Endothelial cell (in vitro differentiated cells): ENCODE measurements at regions not wholly inside any gene's neighbourhood (a gene's known extent, or its start where the extent isn't known, plus 50 kb on each side); places are given as distances from the start of the nearest gene placed in this dataset.

Experiments
- DNase-seq: peaks from one replicate; pipeline ENCODE4 v3.0.0; 2021; ENCODE audit warnings: low spot score
- H3K27ac Mint-ChIP-seq: one replicate; pipeline ENCODE4 v1.8.0; 2021; ENCODE audit warnings: mixed read lengths, inconsistent platforms; ENCODE audit not compliant: unreplicated experiment
- H3K27me3 Mint-ChIP-seq: one replicate; pipeline ENCODE4 v1.8.0; 2021; ENCODE audit warnings: mild to moderate bottlenecking, moderate library complexity, mixed read lengths, inconsistent platforms; ENCODE audit not compliant: unreplicated experiment
- H3K36me3 Mint-ChIP-seq: one replicate; pipeline ENCODE4 v1.8.0; 2021; ENCODE audit warnings: mild to moderate bottlenecking, low read depth, mixed read lengths, inconsistent platforms; ENCODE audit not compliant: unreplicated experiment
- H3K4me1 Mint-ChIP-seq: one replicate; pipeline ENCODE4 v1.8.0; 2021; ENCODE audit warnings: mild to moderate bottlenecking, mixed read lengths, inconsistent platforms; ENCODE audit not compliant: unreplicated experiment
- H3K4me3 Mint-ChIP-seq: one replicate; pipeline ENCODE4 v1.8.0; 2021; ENCODE audit warnings: mild to moderate bottlenecking, mixed read lengths, inconsistent platforms; ENCODE audit not compliant: unreplicated experiment
- H3K9me3 Mint-ChIP-seq: one replicate; pipeline ENCODE4 v1.8.0; 2021; ENCODE audit warnings: mixed read lengths, inconsistent platforms; ENCODE audit not compliant: unreplicated experiment
- CTCF ChIP-seq: fragments of 200-600 bp; sonication (generic); IDR thresholded peaks from one replicate; pipeline ENCODE4 v1.5.0; 2021; ENCODE audit warnings: antibody characterized with exemption; ENCODE audit not compliant: unreplicated experiment

GRCh38 chr5:18850216-18850615 is 1137.8 kb downstream of the CDH18 start:
- Mint-ChIP-seq H3K4me3 (no peak overlapping the region), H3K9me3 (no peaks in the 10 kb centered on the region), H3K27ac (no peak overlapping the region), H3K36me3 (no peaks in the 10 kb centered on the region), H3K4me1 (no peaks in the 10 kb centered on the region), H3K27me3 (no peaks in the 10 kb centered on the region)
- no peak for TF ChIP-seq CTCF
- DNase-seq, result no peak

GRCh38 chr5:18872978-18873377 is 1115.0 kb downstream of the CDH18 start:
- TF ChIP-seq CTCF, result no peak
- Mint-ChIP-seq H3K27me3 (no peaks in the 10 kb centered on the region), H3K27ac (no peak overlapping the region), H3K4me3 (no peak overlapping the region), H3K36me3 (no peaks in the 10 kb centered on the region), H3K4me1 (no peaks in the 10 kb centered on the region), H3K9me3 (no peaks in the 10 kb centered on the region)
- no peak for DNase-seq

- no peak overlapping the region for H3K4me3 Mint-ChIP-seq
- DNase-seq, result no peak
- H3K4me1 Mint-ChIP-seq, result no peaks in the 10 kb centered on the region
- no peaks in the 10 kb centered on the region for H3K9me3 Mint-ChIP-seq
- TF ChIP-seq CTCF, result no peak
- H3K36me3 Mint-ChIP-seq, result no peaks in the 10 kb centered on the region
- no peak overlapping the region for H3K27ac Mint-ChIP-seq
- no peaks in the 10 kb centered on the region for H3K27me3 Mint-ChIP-seq
Measured at GRCh38 chr5:18876565-18876964, 1111.4 kb downstream of the CDH18 start.

- TF ChIP-seq CTCF, result no peak
- DNase-seq, result no peak
- Mint-ChIP-seq H3K9me3 (no peaks in the 10 kb centered on the region), H3K27me3 (no peaks in the 10 kb centered on the region), H3K4me3 (no peak overlapping the region), H3K36me3 (no peaks in the 10 kb centered on the region), H3K27ac (no peak overlapping the region), H3K4me1 (no peaks in the 10 kb centered on the region)
Measured at GRCh38 chr5:18881615-18882014, 1106.4 kb downstream of the CDH18 start.

- H3K27ac Mint-ChIP-seq, result no peak overlapping the region
Measured at GRCh38 chr5:18882154-18882553, 1105.8 kb downstream of the CDH18 start.

More at GRCh38 chr5:18882154-18882553, 1105.8 kb downstream of the CDH18 start:
- no peak for TF ChIP-seq CTCF
- no peaks in the 10 kb centered on the region for H3K27me3 Mint-ChIP-seq
- H3K36me3 Mint-ChIP-seq, result no peaks in the 10 kb centered on the region
- H3K4me1 Mint-ChIP-seq, result no peaks in the 10 kb centered on the region
- no peak overlapping the region for H3K4me3 Mint-ChIP-seq
- no peaks in the 10 kb centered on the region for H3K9me3 Mint-ChIP-seq
- no peak for DNase-seq
